HUES64 (cell line): ENCODE measurements at regions not wholly inside any gene's neighbourhood (a gene's known extent, or its start where the extent isn't known, plus 50 kb on each side); places are given as distances from the start of the nearest gene placed in this dataset.

Experiments used
- H3K27ac ChIP-seq: 2 replicates; pipeline ENCODE4 v1.7.0; 2013; ENCODE audit warnings: low read depth, low read length, inconsistent platforms
- H3K27me3 ChIP-seq: 2 replicates; pipeline ENCODE4 v1.6.1; 2013; ENCODE audit warnings: mild to moderate bottlenecking, low read length; ENCODE audit not compliant: insufficient read depth
- H3K36me3 ChIP-seq: 2 replicates; pipeline ENCODE4 v1.6.1; 2013; ENCODE audit warnings: mild to moderate bottlenecking, low read length; ENCODE audit not compliant: insufficient read depth
- H3K4me1 ChIP-seq: 2 replicates; pipeline ENCODE4 v1.6.1; 2013; ENCODE audit warnings: mild to moderate bottlenecking, low read length, moderate library complexity; ENCODE audit not compliant: insufficient read depth
- H3K4me3 ChIP-seq: 2 replicates; pipeline ENCODE4 v1.5.1; 2013; ENCODE audit warnings: mild to moderate bottlenecking, low read length, moderate library complexity
- H3K9ac ChIP-seq: 2 replicates; pipeline ENCODE4 v1.6.1; 2013; ENCODE audit warnings: mild to moderate bottlenecking, low read depth, low read length
- H3K9me3 ChIP-seq: 2 replicates; pipeline ENCODE4 v1.6.1; 2013; ENCODE audit warnings: low read depth, low read length; ENCODE audit not compliant: insufficient read depth
- WGBS: fragments of 150-250, 120-280 bp; methylation state at CpG from one replicate; pipeline ENCODE4 v1.1.7; 2013; ENCODE audit warnings: missing lambda C conversion rate; 5-methylcytosine and 5-hydroxymethylcytosine counted together

GRCh38 chr10:10765017-10765416 lies 252.7 kb upstream of the CELF2 start:
- Histone ChIP-seq H3K36me3 (no peaks in the 10 kb centered on the region), H3K9ac (no peak overlapping the region), H3K4me1 (no peaks in the 10 kb centered on the region), H3K27me3 (no peaks in the 10 kb centered on the region), H3K9me3 (no peaks in the 10 kb centered on the region), H3K4me3 (no peak overlapping the region), H3K27ac (no peak overlapping the region)
- WGBS: 93% methylated on average over 7 of the region's 7 CpGs

- Histone ChIP-seq H3K9ac (no peak overlapping the region), H3K36me3 (no peaks in the 10 kb centered on the region), H3K4me3 (no peak overlapping the region), H3K9me3 (no peaks in the 10 kb centered on the region), H3K4me1 (no peaks in the 10 kb centered on the region), H3K27ac (no peak overlapping the region), H3K27me3 (no peaks in the 10 kb centered on the region)
- 94% methylated on average over 3 of the region's 3 CpGs for WGBS
Observed at GRCh38 chr10:10772411-10772810, 245.3 kb upstream of the CELF2 start.

GRCh38 chr10:10772874-10773508 lies 244.7 kb upstream of the CELF2 start:
- 100% methylated on average over 2 of the region's 6 CpGs for WGBS
- no peak overlapping the region for H3K4me3 ChIP-seq
- no peaks in the 10 kb centered on the region for H3K9me3 ChIP-seq
- H3K36me3 ChIP-seq: no peaks in the 10 kb centered on the region
- H3K9ac ChIP-seq: no peak overlapping the region
- H3K27me3 ChIP-seq: no peaks in the 10 kb centered on the region
- no peaks in the 10 kb centered on the region for H3K4me1 ChIP-seq
- no peak overlapping the region for H3K27ac ChIP-seq

DNA sequence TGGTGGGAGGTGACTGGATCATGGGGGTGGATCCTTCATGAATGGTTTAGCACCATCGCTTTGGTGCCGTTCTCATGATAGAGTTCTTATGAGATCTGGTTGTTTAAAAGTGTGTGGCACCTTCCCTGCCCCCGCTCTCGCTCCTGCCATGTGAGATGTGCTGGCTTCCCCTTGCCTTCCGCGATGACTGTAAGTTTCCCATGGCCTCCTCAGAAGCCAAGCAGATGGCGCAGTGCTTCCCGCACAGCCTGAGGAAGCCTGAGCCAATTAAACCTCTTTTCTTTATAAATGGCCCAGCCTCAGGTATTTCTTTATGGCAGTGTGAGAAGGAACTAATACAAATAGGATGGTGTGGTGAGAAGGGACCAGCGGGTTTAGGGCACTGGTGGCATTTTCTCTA lies 243.3 kb upstream of the CELF2 start:
- Histone ChIP-seq H3K9ac (no peak overlapping the region), H3K9me3 (no peaks in the 10 kb centered on the region), H3K36me3 (no peaks in the 10 kb centered on the region), H3K27me3 (no peaks in the 10 kb centered on the region), H3K27ac (no peak overlapping the region), H3K4me1 (no peaks in the 10 kb centered on the region), H3K4me3 (no peak overlapping the region)
- WGBS: 95% methylated on average over 9 of the region's 9 CpGs

DNA sequence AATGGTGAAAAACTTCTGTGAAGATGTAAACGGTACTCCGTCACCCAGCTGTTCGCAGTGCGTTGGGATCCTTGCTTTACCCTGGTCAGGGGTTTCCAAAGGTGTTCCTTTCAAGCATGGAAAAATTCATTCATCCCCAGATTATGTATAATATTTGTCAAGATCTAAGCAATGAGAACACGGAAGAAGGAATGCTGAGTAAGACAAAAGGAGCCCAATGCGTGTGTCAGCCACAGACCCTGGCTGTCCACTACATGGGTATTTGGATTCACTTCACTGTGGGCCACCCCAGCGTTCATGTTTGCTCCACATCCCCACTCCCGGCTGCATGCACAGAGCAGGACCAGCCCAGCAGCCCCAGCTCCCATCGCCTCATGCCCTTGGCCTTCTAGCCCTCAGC lies 241.3 kb upstream of the CELF2 start:
- WGBS: 97% methylated on average over 9 of the region's 9 CpGs
- Histone ChIP-seq H3K9ac (no peak overlapping the region), H3K4me3 (no peak overlapping the region), H3K27me3 (no peaks in the 10 kb centered on the region), H3K36me3 (no peaks in the 10 kb centered on the region), H3K9me3 (no peaks in the 10 kb centered on the region), H3K4me1 (no peaks in the 10 kb centered on the region), H3K27ac (no peak overlapping the region)

DNA sequence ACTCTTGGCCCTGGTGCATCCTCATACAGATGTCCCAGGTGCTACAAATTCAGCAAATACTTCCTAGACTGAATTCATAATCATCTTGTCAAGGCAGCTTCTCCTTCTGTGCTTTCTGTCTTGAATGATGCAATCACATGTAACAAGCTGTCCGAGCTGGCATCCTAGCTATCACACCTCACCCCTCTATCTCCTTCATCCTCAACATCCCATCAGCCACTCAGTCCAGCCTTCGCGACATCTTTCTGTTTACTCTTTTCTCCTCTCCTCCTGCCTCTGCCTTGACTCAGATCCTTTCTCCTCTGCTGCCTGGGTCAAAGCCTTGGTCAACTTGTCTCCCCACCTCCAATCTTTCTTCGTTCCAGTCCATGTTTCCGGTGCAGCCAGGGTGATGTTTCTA lies 240.4 kb upstream of the CELF2 start:
- Histone ChIP-seq H3K4me3 (no peak overlapping the region), H3K9me3 (no peaks in the 10 kb centered on the region), H3K36me3 (no peaks in the 10 kb centered on the region), H3K9ac (no peak overlapping the region), H3K4me1 (no peaks in the 10 kb centered on the region), H3K27ac (no peak overlapping the region), H3K27me3 (no peaks in the 10 kb centered on the region)
- WGBS: 94% methylated on average over 5 of the region's 5 CpGs

DNA sequence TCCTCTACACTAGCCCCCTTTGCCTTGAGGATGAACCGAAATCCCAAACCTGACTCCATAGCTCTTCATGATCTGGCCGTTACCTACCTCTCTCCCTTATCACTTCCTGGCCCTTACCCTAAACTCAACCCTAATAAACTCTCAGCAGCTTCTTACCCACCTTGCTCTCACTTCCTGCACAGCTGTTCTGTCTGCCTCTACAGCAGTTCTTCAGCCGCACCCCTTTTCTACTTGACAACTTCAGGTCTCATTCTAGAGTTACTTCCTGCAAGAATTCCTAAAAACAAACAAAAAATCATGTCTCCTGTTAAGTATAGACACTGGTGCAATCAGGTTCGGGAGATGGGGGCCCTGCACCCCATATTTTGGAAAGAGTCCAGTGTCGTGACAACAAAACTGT lies 239.9 kb upstream of the CELF2 start:
- Histone ChIP-seq H3K27me3 (no peaks in the 10 kb centered on the region), H3K27ac (no peak overlapping the region), H3K4me1 (no peaks in the 10 kb centered on the region), H3K36me3 (no peaks in the 10 kb centered on the region), H3K9me3 (no peaks in the 10 kb centered on the region), H3K4me3 (no peak overlapping the region), H3K9ac (no peak overlapping the region)
- 94% methylated on average over 5 of the region's 5 CpGs for WGBS

DNA sequence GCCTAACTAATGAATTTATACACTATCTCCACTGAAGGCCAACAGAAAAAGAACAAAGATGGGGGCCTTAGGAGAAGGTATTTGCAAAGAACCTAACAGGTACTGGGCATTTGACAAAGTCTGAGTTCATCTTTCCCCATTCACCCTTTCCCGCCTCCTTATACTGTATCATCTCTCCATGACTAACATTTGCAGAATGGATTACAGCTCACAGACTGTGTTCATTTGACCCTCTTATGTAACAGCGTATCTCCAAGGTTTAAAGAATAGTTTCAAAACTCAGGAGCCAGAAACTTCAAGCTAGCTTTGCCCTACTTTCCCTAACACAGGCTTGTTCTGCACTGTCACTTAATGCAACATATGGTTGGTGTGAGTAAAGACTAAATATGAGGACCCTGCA lies 238.7 kb upstream of the CELF2 start:
- WGBS: 71% methylated on average over 2 of the region's 2 CpGs
- 0 out of 2 replicates have a peak, but pooled peaks cover under 1% of the 10 kb centered on the region for H3K9me3 ChIP-seq

GRCh38 chr10:10779511-10779910 lies 238.2 kb upstream of the CELF2 start:
- H3K4me3 ChIP-seq: no peak overlapping the region
- 87% methylated on average over 3 of the region's 3 CpGs for WGBS
- H3K9ac ChIP-seq: no peak overlapping the region
- no peaks in the 10 kb centered on the region for H3K27me3 ChIP-seq
- H3K4me1 ChIP-seq: no peaks in the 10 kb centered on the region
- H3K9me3 ChIP-seq: peaks cover 5% of the 10 kb centered on the region; the same call in 1 of the 2 replicates
- no peaks in the 10 kb centered on the region for H3K36me3 ChIP-seq
- no peak overlapping the region for H3K27ac ChIP-seq

More for the DNA sequence above, 238.7 kb upstream of the CELF2 start:
- Histone ChIP-seq H3K27me3 (no peaks in the 10 kb centered on the region), H3K4me3 (no peak overlapping the region), H3K36me3 (no peaks in the 10 kb centered on the region), H3K4me1 (no peaks in the 10 kb centered on the region), H3K9ac (no peak overlapping the region), H3K27ac (no peak overlapping the region)

- 74% methylated on average over 3 of the region's 3 CpGs for WGBS
- H3K9me3 ChIP-seq: peaks cover 9% of the 10 kb centered on the region; the same call in 1 of the 2 replicates
- no peaks in the 10 kb centered on the region for H3K27me3 ChIP-seq
- H3K36me3 ChIP-seq: no peaks in the 10 kb centered on the region
- H3K4me1 ChIP-seq: 0 out of 2 replicates have a peak, but pooled peaks cover 3% of the 10 kb centered on the region
- no peak overlapping the region for H3K9ac ChIP-seq
- no peak overlapping the region for H3K4me3 ChIP-seq
- H3K27ac ChIP-seq: no peak overlapping the region
Observed at GRCh38 chr10:10780746-10781145, 236.9 kb upstream of the CELF2 start.

DNA sequence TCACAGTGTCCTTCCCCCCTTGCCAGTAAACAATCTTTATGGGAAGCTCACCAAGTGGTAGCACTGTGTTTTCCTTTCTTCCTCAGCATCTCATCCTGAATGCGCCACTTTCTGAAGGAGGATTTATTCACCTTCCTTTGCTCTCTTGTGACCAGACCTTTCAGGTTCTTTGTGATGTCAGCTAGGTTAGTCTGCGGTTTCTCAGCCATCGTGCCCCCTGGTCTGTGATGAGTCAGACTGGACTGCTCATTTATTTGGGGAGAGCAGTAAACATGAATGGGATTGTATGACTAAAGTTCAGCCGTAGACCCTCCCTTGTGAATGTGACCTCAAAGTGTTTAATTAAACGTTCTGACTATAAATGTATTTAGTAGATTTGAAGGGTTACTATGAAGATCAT lies 235.1 kb upstream of the CELF2 start:
- Histone ChIP-seq H3K4me3 (no peak overlapping the region), H3K27me3 (no peaks in the 10 kb centered on the region), H3K36me3 (no peaks in the 10 kb centered on the region), H3K27ac (no peak overlapping the region), H3K9ac (no peak overlapping the region), H3K4me1 (0 out of 2 replicates have a peak, but pooled peaks cover 3% of the 10 kb centered on the region), H3K9me3 (peaks cover 9% of the 10 kb centered on the region; the same call in 1 of the 2 replicates)
- 93% methylated on average over 5 of the region's 5 CpGs for WGBS

DNA sequence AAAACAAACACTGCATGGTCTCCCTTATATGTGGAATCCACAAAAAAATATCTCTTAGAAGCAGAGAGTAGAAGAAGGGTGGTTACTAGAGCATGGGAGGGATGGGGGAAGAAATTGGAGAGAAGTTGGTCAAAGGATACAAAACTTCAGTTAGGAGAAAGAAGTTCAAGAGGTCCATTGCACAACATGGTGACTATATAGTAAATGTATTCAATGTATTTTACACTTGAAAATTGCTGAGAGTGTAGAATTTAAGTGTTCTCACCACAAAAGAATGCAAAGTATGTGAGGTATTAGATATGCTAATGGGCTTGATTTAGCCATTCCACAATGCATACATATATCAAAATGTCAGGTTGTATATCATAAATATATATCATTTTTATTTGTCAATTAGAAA lies 232.0 kb upstream of the CELF2 start:
- peaks cover 9% of the 10 kb centered on the region; the same call in 1 of the 2 replicates for H3K9me3 ChIP-seq
- H3K27ac ChIP-seq: no peak overlapping the region

More for the DNA sequence above, 232.0 kb upstream of the CELF2 start:
- Histone ChIP-seq H3K4me1 (peaks cover 3% of the 10 kb centered on the region; the same call in 1 of the 2 replicates), H3K27me3 (no peaks in the 10 kb centered on the region), H3K4me3 (no peak overlapping the region), H3K36me3 (no peaks in the 10 kb centered on the region), H3K9ac (no peak overlapping the region)
